HCT116 (cell line): ENCODE measurements at regions not wholly inside any gene's neighbourhood (a gene's known extent, or its start where the extent isn't known, plus 50 kb on each side); places are given as distances from the start of the nearest gene placed in this dataset.

Experiments
- ATAC-seq: fragments of 200-7000 bp; cut with Tn5 transposase; 2 replicates; pipeline ENCODE4 v1.9.1; 2020; ENCODE audit warnings: mild to moderate bottlenecking, moderate library complexity
- BruUV-seq: library from RNA; stranded (reverse); fragments of 400-500 nt; replicated peaks from 2 replicates; lab custom pipeline; 2021; lab: Mats Ljungman, UMichigan
- CTCF ChIA-PET: fragments of 300-600 bp; sonication (Branson Sonifier 250); formaldehyde crosslinking; loops from one replicate; lab custom pipeline; 2021; ENCODE audit warnings: antibody characterized with exemption; lab: Charles Lee
- POLR2A ChIA-PET: fragments of 300-600, 350-600 bp; sonication (Branson Sonifier 250); formaldehyde crosslinking; loops from one replicate; lab custom pipeline; 2021; ENCODE audit warnings: antibody characterized with exemption; lab: Charles Lee
- RAD21 ChIA-PET, 2 experiments: fragments of 300-600 bp; sonication (Branson Sonifier 250); formaldehyde crosslinking; loops; one replicate each; lab custom pipeline; 2023; ENCODE audit warnings: low total read pairs in 2 of 2; ENCODE audit not compliant: uncharacterized antibody in 2 of 2, unreplicated experiment in 2 of 2, low non-redundant PET in 1 of 2; lab: Charles Lee
- DNase-seq: peaks from one replicate; pipeline ENCODE4 v3.0.0-alpha.2; 2010; ENCODE audit warnings: low read depth, low spot score
- H2AFZ ChIP-seq: fragments of 200-600 bp; shearing (Covaris generic), sonication (generic); 2 replicates; pipeline ENCODE4 v1.6.1; 2017; ENCODE audit warnings: low read depth, mixed run types, mixed read lengths, antibody characterized with exemption, low read length; ENCODE audit not compliant: poor library complexity, severe bottlenecking
- H3K27ac ChIP-seq: 2 replicates; pipeline ENCODE4 v1.5.1; 2012; ENCODE audit warnings: low read depth, low read length
- H3K27me3 ChIP-seq: fragments of 200-600 bp; sonication (generic); 2 replicates; pipeline ENCODE4 v1.6.1; 2016; ENCODE audit warnings: mixed run types, low read length, mixed read lengths; ENCODE audit not compliant: insufficient read depth
- H3K36me3 ChIP-seq, 2 experiments: fragments of 200-500 bp in 1 of 2; fragments of 200-600 bp in 1 of 2; sonication (Bioruptor generic) in 1 of 2; sonication (generic) in 1 of 2; 2 replicates each; pipeline versions ENCODE4 v1.5.1 to v1.6.1; 2014 to 2016; ENCODE audit warnings: low read length in 2 of 2, inconsistent platforms in 1 of 2, mixed read lengths in 1 of 2, mixed run types in 1 of 2; ENCODE audit not compliant: insufficient read depth in 2 of 2, control insufficient read depth in 1 of 2
- H3K4me1 ChIP-seq, 2 experiments: fragments of 200-600 bp in 1 of 2; sonication (generic) in 1 of 2; 2 replicates each; pipeline versions ENCODE4 v1.5.1 to v1.6.1; 2012 to 2017; ENCODE audit warnings: low read length in 2 of 2, inconsistent platforms in 1 of 2, mild to moderate bottlenecking in 1 of 2, mixed read lengths in 1 of 2, mixed run types in 1 of 2, moderate library complexity in 1 of 2; ENCODE audit not compliant: insufficient read depth in 2 of 2, control insufficient read depth in 1 of 2
- H3K4me2 ChIP-seq: fragments of 200-600 bp; sonication (generic); 2 replicates; pipeline ENCODE4 v1.6.1; 2017; ENCODE audit warnings: mixed run types, low read length, mixed read lengths
- H3K4me3 ChIP-seq, 2 experiments: fragments of 200-600 bp in 1 of 2; sonication (generic) in 1 of 2; replicated peaks in 1 of 2; 2 replicates each; pipeline ENCODE4 v1.5.1; 2011 to 2016; ENCODE audit warnings: low read length in 2 of 2, control low read depth in 1 of 2, low read depth in 1 of 2, mild to moderate bottlenecking in 1 of 2, mixed read lengths in 1 of 2, mixed run types in 1 of 2
- H3K79me2 ChIP-seq: fragments of 200-600 bp; sonication (generic); 2 replicates; pipeline ENCODE4 v1.6.1; 2017; ENCODE audit warnings: mild to moderate bottlenecking, mixed run types, low read length, moderate library complexity, mixed read lengths; ENCODE audit not compliant: insufficient read depth
- H3K9ac ChIP-seq: fragments of 200-600 bp; sonication (generic); 2 replicates; pipeline ENCODE4 v1.6.1; 2016; ENCODE audit warnings: low read length, mixed read lengths
- H3K9me2 ChIP-seq: fragments of 200-600 bp; sonication (generic), shearing (Covaris generic); 2 replicates; pipeline ENCODE4 v1.6.1; 2017; ENCODE audit warnings: mixed run types, mild to moderate bottlenecking, moderate library complexity; ENCODE audit not compliant: insufficient read depth
- H3K9me3 ChIP-seq, 2 experiments: fragments of 200-500 bp in 1 of 2; fragments of 200-600 bp in 1 of 2; sonication (Bioruptor generic) in 1 of 2; sonication (generic) in 1 of 2; 2 replicates each; pipeline ENCODE4 v1.6.1; 2014 to 2017; ENCODE audit warnings: low read length in 2 of 2, mixed read lengths in 2 of 2, inconsistent platforms in 1 of 2, low read depth in 1 of 2, mild to moderate bottlenecking in 1 of 2, mixed run types in 1 of 2, moderate library complexity in 1 of 2; ENCODE audit not compliant: control insufficient read depth in 1 of 2, insufficient read depth in 1 of 2
- H4K20me1 ChIP-seq: fragments of 200-600 bp; sonication (generic), shearing (Covaris generic); 2 replicates; pipeline ENCODE4 v1.6.1; 2017; ENCODE audit warnings: mixed run types, mild to moderate bottlenecking, moderate library complexity; ENCODE audit not compliant: insufficient read depth
- EZH2 ChIP-seq: fragments of 200-600 bp; sonication (generic); IDR thresholded peaks from 2 replicates; pipeline ENCODE4 v1.6.1; 2017; ENCODE audit warnings: antibody characterized with exemption, mixed run types
- FOSL1 ChIP-seq: IDR thresholded peaks from 2 replicates; pipeline ENCODE4 v1.6.1; 2012; ENCODE audit warnings: low read depth
- JUND ChIP-seq: IDR thresholded peaks from 2 replicates; pipeline ENCODE4 v1.6.1; 2012
- POLR2AphosphoS5 ChIP-seq: IDR thresholded peaks from 2 replicates; pipeline ENCODE4 v1.6.1; 2011; ENCODE audit warnings: mild to moderate bottlenecking, low read depth, low read length, moderate library complexity
- RAD21 ChIP-seq: IDR thresholded peaks from 2 replicates; pipeline ENCODE4 v1.6.1; 2012; ENCODE audit warnings: low read depth, mild to moderate bottlenecking
- SP1 ChIP-seq: IDR thresholded peaks from 2 replicates; pipeline ENCODE4 v1.6.1; 2012; ENCODE audit warnings: low read depth
- SRF ChIP-seq: IDR thresholded peaks from 2 replicates; pipeline ENCODE4 v1.6.1; 2012; ENCODE audit warnings: low read depth
- YY1 ChIP-seq: IDR thresholded peaks from 2 replicates; pipeline ENCODE4 v1.6.1; 2011; ENCODE audit warnings: low read length, low read depth, moderate library complexity, mild to moderate bottlenecking; ENCODE audit not compliant: insufficient replicate concordance; ENCODE audit errors: extremely low read depth
- ZBTB33 ChIP-seq: IDR thresholded peaks from 2 replicates; pipeline ENCODE4 v1.6.1; 2011; ENCODE audit warnings: mild to moderate bottlenecking, low read length, moderate library complexity; ENCODE audit not compliant: insufficient replicate concordance; ENCODE audit errors: extremely low read depth
- ZNF274 ChIP-seq: fragments of 200-500 bp; sonication (Bioruptor generic); IDR thresholded peaks from 2 replicates; pipeline ENCODE4 v1.6.1; 2014; ENCODE audit warnings: mild to moderate bottlenecking, low read depth, low read length, inconsistent platforms
- intact Hi-C: fragments of 100-400 bp; cut with micrococcal nuclease; formaldehyde crosslinking; loops from 2 replicates; pipeline ENCODE4 v1.10.0; 2022
- TF ChIP-seq, protein P1 (sequence below), 3 experiments: fragments of 200-600 bp in 1 of 3; sonication (generic) in 1 of 3; IDR thresholded peaks in 2 of 3; conservative IDR thresholded peaks in 1 of 3; 2 replicates each; pipeline ENCODE4 v1.5.1; 2012 to 2017; ENCODE audit warnings: low read depth in 2 of 3, low read length in 2 of 3, antibody characterized with exemption in 1 of 3, borderline replicate concordance in 1 of 3, control low read depth in 1 of 3, mild to moderate bottlenecking in 1 of 3, mixed read lengths in 1 of 3, mixed run types in 1 of 3, moderate library complexity in 1 of 3; ENCODE audit not compliant: insufficient read depth in 1 of 3

- Histone ChIP-seq H3K79me2 (no peaks in the 10 kb centered on the region), H2AFZ (no peak overlapping the region), H3K4me1 (no peaks in the 10 kb centered on the region), H3K4me2 (no peak overlapping the region), H3K9me3 (peaks cover 0 to 3% of the 10 kb centered on the region in 2 experiments; a peak in 1 of 4 replicates), H3K36me3 (no peaks in the 10 kb centered on the region), H4K20me1 (no peaks in the 10 kb centered on the region), H3K27ac (no peak overlapping the region), H3K4me3 (no peak overlapping the region), H3K9me2 (no peaks in the 10 kb centered on the region), H3K27me3 (no peaks in the 10 kb centered on the region), H3K9ac (no peak overlapping the region)
- intact Hi-C loops: no loop called here
- BruUV-seq: no TSS peak
- DNase-seq (no peak), ATAC-seq (no peak)
- CTCF ChIA-PET: no interaction called here
- RAD21 ChIA-PET: no interaction called here
- TF ChIP-seq FOSL1 (no peak), JUND (no peak), EZH2 (no peak), POLR2AphosphoS5 (no peak), ZBTB33 (no peak), SP1 (no peak), ZNF274 (no peak), YY1 (no peak), RAD21 (no peak), SRF (no peak)
- TF ChIP-seq, protein P1, sequence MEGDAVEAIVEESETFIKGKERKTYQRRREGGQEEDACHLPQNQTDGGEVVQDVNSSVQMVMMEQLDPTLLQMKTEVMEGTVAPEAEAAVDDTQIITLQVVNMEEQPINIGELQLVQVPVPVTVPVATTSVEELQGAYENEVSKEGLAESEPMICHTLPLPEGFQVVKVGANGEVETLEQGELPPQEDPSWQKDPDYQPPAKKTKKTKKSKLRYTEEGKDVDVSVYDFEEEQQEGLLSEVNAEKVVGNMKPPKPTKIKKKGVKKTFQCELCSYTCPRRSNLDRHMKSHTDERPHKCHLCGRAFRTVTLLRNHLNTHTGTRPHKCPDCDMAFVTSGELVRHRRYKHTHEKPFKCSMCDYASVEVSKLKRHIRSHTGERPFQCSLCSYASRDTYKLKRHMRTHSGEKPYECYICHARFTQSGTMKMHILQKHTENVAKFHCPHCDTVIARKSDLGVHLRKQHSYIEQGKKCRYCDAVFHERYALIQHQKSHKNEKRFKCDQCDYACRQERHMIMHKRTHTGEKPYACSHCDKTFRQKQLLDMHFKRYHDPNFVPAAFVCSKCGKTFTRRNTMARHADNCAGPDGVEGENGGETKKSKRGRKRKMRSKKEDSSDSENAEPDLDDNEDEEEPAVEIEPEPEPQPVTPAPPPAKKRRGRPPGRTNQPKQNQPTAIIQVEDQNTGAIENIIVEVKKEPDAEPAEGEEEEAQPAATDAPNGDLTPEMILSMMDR (IDR thresholded peaks at IDR 0.05 in 2 of 3, conservative IDR thresholded peaks at IDR 0.05 in 1 of 3; ENCODE audit: borderline replicate concordance in 1 of 3, insufficient read depth in 1 of 3, low read depth in 2 of 3, low read length in 2 of 3): no peak
- POLR2A ChIA-PET: no interaction called here
Measured at GRCh38 chr17:33435721-33436301, 142.7 kb upstream of the ASIC2 start.
